Ishikawa (cell line): ENCODE measurements at regions not wholly inside any gene's neighbourhood (a gene's known extent, or its start where the extent isn't known, plus 50 kb on each side); places are given as distances from the start of the nearest gene placed in this dataset.

Experiments
- CEBPB ChIP-seq: IDR thresholded peaks from 2 replicates; pipeline ENCODE4 v1.6.1; 2012
- CREB1 ChIP-seq: IDR thresholded peaks from 2 replicates; pipeline ENCODE4 v1.6.1; 2012; ENCODE audit warnings: low read depth
- EGR1 ChIP-seq: IDR thresholded peaks from 2 replicates; pipeline ENCODE4 v1.6.1; 2012
- EP300 ChIP-seq: IDR thresholded peaks from 2 replicates; pipeline ENCODE4 v1.6.1; 2012; ENCODE audit warnings: borderline replicate concordance
- FOXM1 ChIP-seq: IDR thresholded peaks from 2 replicates; pipeline ENCODE4 v1.6.1; 2012; ENCODE audit warnings: low read depth, borderline replicate concordance
- NFIC ChIP-seq: IDR thresholded peaks from 2 replicates; pipeline ENCODE4 v1.6.1; 2012
- RAD21 ChIP-seq: IDR thresholded peaks from 2 replicates; pipeline ENCODE4 v1.6.1; 2012; ENCODE audit warnings: low read depth
- TAF1 ChIP-seq: IDR thresholded peaks from 2 replicates; pipeline ENCODE4 v1.6.1; 2012; ENCODE audit warnings: low read depth, mild to moderate bottlenecking
- TCF12 ChIP-seq: IDR thresholded peaks from 2 replicates; pipeline ENCODE4 v1.6.1; 2012; ENCODE audit warnings: low read depth
- TEAD4 ChIP-seq: IDR thresholded peaks from 2 replicates; pipeline ENCODE4 v1.6.1; 2012
- YY1 ChIP-seq: IDR thresholded peaks from 2 replicates; pipeline ENCODE4 v1.6.1; 2012; ENCODE audit warnings: low read depth
- ZBTB7A ChIP-seq: IDR thresholded peaks from 2 replicates; pipeline ENCODE4 v1.6.1; 2012; ENCODE audit warnings: low read depth
- TF ChIP-seq, protein P1 (sequence below): IDR thresholded peaks from 2 replicates; pipeline ENCODE4 v1.6.1; 2012
- TF ChIP-seq, protein P2 (sequence below): IDR thresholded peaks from 2 replicates; pipeline ENCODE4 v1.6.1; 2012; ENCODE audit warnings: low read depth, mild to moderate bottlenecking
- TF ChIP-seq, protein P3 (sequence below): IDR thresholded peaks from 2 replicates; pipeline ENCODE4 v1.6.1; 2012

DNA sequence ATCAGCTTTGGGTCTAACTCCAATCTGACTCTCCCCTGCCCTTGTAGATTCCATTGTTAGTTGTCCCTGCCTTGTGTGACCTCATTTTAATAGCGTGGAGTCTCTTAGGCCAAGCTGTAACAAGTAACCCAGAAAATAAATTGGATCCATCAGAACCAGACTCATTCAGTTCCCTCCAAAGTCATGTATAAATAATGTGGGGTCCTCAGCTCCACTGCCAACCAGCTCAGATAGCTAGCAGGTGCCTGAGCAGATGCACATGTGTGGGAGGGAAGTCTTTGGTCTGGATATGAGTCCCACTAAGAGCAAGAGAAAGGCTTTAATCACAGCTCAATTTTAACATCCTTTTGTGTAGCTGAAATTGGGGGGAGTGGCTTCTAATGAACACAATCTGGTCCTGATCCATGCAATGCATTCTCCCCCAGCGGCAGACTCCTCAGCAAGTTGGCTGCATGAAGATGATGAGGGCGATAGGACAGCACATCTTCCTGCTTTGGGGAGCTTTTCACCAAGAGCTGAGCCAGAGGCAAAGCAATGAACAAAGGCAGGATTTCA, 151.6 kb downstream of the ABCC12 start:
- TF ChIP-seq NFIC (no peak), YY1 (no peak), FOXM1 (no peak), RAD21 (no peak), TEAD4 (no peak), TCF12 (no peak)
- TF ChIP-seq, protein P1, sequence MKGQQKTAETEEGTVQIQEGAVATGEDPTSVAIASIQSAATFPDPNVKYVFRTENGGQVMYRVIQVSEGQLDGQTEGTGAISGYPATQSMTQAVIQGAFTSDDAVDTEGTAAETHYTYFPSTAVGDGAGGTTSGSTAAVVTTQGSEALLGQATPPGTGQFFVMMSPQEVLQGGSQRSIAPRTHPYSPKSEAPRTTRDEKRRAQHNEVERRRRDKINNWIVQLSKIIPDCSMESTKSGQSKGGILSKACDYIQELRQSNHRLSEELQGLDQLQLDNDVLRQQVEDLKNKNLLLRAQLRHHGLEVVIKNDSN: no peak

DNA sequence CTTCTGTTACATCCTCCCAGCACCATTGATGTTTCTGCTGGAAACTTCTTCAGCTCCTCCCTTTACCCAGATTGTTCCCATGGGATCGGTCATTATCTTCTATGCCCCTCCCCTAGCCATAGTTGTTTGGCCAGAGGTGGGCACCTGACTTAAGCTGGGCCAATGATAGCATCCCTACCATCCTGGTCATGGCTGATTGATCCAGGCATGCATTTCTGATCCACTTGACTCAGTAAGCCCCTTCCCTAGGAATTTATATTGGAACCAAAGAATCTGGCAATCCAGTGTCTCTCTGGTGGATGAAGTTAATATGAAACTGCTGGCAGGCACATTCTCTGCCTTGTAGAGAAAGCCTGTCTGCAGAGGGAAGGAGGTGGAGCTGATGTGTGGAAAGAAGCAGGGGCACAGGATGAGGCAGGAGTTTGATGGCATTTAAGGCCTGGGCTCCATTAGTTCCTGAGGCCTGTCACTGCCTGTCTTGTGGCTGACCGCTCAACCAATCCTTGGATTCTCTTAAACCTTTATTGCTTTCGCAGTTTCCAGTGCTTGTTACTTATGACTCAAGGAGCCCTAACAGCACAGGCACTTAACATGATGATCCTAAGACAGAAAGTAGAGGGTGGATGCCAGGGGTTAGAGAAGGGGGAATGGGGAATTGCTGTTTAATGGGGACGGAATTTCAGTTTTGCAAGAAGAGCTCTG, 152.4 kb downstream of the ABCC12 start:
- TF ChIP-seq TEAD4 (peak; percentile 84), NFIC (no peak)
- TF ChIP-seq, protein P1: peak; percentile 76

DNA sequence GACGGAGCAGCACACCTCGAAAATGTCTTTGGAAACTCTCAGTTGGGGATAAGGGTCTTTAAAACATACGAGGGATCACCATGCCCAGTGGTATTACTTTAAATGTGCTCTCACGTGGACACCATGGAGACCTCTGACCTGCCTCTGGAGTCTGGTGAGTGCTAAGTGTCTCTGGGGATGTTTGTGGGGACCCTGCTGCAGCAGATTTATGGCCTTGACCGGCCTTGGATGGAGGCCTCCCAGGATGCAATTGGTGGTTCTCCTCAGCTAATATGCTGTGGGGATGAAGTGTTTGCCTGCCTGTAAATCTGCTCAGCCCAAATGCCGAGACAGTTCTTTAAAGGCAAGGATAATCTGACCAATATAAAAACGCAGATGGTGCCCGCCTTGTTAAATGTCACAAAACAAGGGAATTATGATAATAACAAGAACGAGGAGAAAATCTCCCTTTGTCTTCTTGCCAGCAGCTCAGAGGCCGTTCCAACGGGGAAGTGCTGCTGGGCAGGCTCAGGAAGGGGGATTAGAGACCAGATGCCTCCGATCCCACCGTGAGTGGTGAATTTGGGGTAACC, 154.4 kb downstream of the ABCC12 start:
- TF ChIP-seq, protein P2, sequence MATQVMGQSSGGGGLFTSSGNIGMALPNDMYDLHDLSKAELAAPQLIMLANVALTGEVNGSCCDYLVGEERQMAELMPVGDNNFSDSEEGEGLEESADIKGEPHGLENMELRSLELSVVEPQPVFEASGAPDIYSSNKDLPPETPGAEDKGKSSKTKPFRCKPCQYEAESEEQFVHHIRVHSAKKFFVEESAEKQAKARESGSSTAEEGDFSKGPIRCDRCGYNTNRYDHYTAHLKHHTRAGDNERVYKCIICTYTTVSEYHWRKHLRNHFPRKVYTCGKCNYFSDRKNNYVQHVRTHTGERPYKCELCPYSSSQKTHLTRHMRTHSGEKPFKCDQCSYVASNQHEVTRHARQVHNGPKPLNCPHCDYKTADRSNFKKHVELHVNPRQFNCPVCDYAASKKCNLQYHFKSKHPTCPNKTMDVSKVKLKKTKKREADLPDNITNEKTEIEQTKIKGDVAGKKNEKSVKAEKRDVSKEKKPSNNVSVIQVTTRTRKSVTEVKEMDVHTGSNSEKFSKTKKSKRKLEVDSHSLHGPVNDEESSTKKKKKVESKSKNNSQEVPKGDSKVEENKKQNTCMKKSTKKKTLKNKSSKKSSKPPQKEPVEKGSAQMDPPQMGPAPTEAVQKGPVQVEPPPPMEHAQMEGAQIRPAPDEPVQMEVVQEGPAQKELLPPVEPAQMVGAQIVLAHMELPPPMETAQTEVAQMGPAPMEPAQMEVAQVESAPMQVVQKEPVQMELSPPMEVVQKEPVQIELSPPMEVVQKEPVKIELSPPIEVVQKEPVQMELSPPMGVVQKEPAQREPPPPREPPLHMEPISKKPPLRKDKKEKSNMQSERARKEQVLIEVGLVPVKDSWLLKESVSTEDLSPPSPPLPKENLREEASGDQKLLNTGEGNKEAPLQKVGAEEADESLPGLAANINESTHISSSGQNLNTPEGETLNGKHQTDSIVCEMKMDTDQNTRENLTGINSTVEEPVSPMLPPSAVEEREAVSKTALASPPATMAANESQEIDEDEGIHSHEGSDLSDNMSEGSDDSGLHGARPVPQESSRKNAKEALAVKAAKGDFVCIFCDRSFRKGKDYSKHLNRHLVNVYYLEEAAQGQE: no peak
- TF ChIP-seq CREB1 (no peak), TCF12 (no peak), CEBPB (no peak), EP300 (no peak), EGR1 (no peak), YY1 (no peak), RAD21 (no peak), NFIC (no peak), ZBTB7A (no peak), FOXM1 (no peak), TAF1 (no peak), TEAD4 (no peak)
- TF ChIP-seq, protein P1: no peak
- TF ChIP-seq, protein P3, sequence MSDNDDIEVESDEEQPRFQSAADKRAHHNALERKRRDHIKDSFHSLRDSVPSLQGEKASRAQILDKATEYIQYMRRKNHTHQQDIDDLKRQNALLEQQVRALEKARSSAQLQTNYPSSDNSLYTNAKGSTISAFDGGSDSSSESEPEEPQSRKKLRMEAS: no peak

DNA sequence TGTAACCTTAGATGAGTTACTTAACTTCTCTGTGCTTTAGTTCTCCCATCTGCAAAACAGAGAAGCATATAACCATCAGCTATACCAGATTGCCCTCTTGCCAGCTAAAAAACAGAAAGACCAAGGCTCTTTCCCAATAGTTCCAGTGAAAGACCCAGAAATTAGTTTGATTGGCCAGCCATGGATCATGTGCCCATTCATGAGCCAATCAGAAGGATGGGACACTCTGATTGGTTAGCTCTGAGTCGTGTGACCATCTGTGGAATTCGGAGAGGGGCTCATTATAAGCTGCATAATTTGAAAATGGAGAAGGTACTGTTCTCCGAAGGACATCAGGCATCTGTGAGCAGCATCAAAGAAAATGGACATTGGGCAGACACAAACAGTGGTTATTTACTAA, 155.2 kb downstream of the ABCC12 start:
- TF ChIP-seq, protein P2: no peak
- TF ChIP-seq, protein P1: peak; percentile 48

DNA sequence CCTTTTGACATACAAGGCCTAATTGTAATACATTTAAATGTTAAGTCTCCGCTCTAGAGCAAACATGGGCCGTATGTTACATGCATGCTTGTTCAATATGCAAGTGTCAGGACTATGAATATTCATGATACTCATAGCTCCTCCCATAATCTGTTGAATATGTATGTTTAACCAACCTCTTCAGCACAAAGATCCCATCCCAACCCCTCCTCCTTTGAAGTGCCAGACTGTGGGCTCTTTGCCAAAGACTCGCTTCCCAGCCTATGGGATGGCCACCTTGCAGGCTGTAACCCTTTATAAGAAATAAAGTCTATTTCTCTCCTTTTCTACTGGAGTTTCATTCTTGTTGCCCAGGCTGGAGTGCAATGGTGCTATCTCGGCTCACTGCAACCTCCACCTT, 156.2 kb downstream of the ABCC12 start:
- TF ChIP-seq CEBPB: no peak
- no peak for TF ChIP-seq NFIC
- no peak for TF ChIP-seq TEAD4
- TF ChIP-seq, protein P1: no peak
- no peak for TF ChIP-seq TCF12
- TF ChIP-seq FOXM1: no peak
- no peak for TF ChIP-seq RAD21
- no peak for TF ChIP-seq ZBTB7A
- no peak for TF ChIP-seq EP300
- no peak for TF ChIP-seq EGR1
- no peak for TF ChIP-seq TAF1
- TF ChIP-seq, protein P3: no peak
- TF ChIP-seq, protein P2: no peak
- no peak for TF ChIP-seq YY1
- no peak for TF ChIP-seq CREB1
